ENCODE measurements at regions not wholly inside any gene's neighbourhood (a gene's known extent, or its start where the extent isn't known, plus 50 kb on each side); places are given as distances from the start of the nearest gene placed in this dataset.

- peaks cover 9% of the 10 kb centered on the region for H3K4me1 Mint-ChIP-seq
- no peak overlapping the region for H3K4me3 Mint-ChIP-seq
- peaks cover 16% of the 10 kb centered on the region for H3K36me3 Mint-ChIP-seq
- Histone ChIP-seq H3K36me3 (no peaks in the 10 kb centered on the region), H4K20me1 (ENCODE audit: low read depth) (no peaks in the 10 kb centered on the region), H3K9ac (no peak overlapping the region), H3K4me2 (no peak overlapping the region), H2AFZ (replicated peaks) (no peak overlapping the region), H3K4me1 (no peaks in the 10 kb centered on the region), H3K9me3 (ENCODE audit: low read depth) (no peaks in the 10 kb centered on the region), H3F3A (ENCODE audit: low read depth) (no peaks in the 10 kb centered on the region), H3K27ac (no peak overlapping the region), H3K4me3 (no peak overlapping the region), H3K79me2 (ENCODE audit: low read depth) (no peaks in the 10 kb centered on the region), H3K27me3 (no peaks in the 10 kb centered on the region)
- no peaks in the 10 kb centered on the region for H3K27me3 Mint-ChIP-seq (ENCODE audit: insufficient read depth, low read depth)
- no peak overlapping the region for H3K27ac Mint-ChIP-seq
- TF ChIP-seq EZH2 (IDR thresholded peaks at IDR 0.05) (no peak), EZH2phosphoT487 (IDR thresholded peaks at IDR 0.05) (no peak), CTCF (IDR thresholded peaks at IDR 0.05) (no peak)
- DNase-seq (ENCODE audit: low spot score): no peak
- peaks cover 2% of the 10 kb centered on the region for H3K9me3 Mint-ChIP-seq
Observed at GRCh38 chr11:122199661-122200060, 83.6 kb upstream of the BLID start.

- Histone ChIP-seq H3K27ac (no peak overlapping the region), H3K4me2 (no peak overlapping the region), H3K9me3 (ENCODE audit: low read depth) (no peaks in the 10 kb centered on the region), H3K36me3 (no peaks in the 10 kb centered on the region), H2AFZ (replicated peaks) (no peak overlapping the region), H4K20me1 (ENCODE audit: low read depth) (no peaks in the 10 kb centered on the region), H3K9ac (no peak overlapping the region), H3K27me3 (no peaks in the 10 kb centered on the region), H3K79me2 (ENCODE audit: low read depth) (no peaks in the 10 kb centered on the region), H3K4me1 (no peaks in the 10 kb centered on the region), H3K4me3 (no peak overlapping the region), H3F3A (ENCODE audit: low read depth) (no peaks in the 10 kb centered on the region)
- no peak overlapping the region for H3K27ac Mint-ChIP-seq
- peaks cover 8% of the 10 kb centered on the region for H3K4me1 Mint-ChIP-seq
- no peak overlapping the region for H3K4me3 Mint-ChIP-seq
- DNase-seq (ENCODE audit: low spot score): no peak
- H3K9me3 Mint-ChIP-seq: peaks cover 2% of the 10 kb centered on the region
- TF ChIP-seq CTCF (IDR thresholded peaks at IDR 0.05) (no peak), EZH2 (IDR thresholded peaks at IDR 0.05) (no peak), EZH2phosphoT487 (IDR thresholded peaks at IDR 0.05) (no peak)
- peaks cover 18% of the 10 kb centered on the region for H3K36me3 Mint-ChIP-seq
- no peaks in the 10 kb centered on the region for H3K27me3 Mint-ChIP-seq (ENCODE audit: insufficient read depth, low read depth)
Observed at GRCh38 chr11:122198291-122198983, 82.4 kb upstream of the BLID start.

- Mint-ChIP-seq H3K4me3 (no peak overlapping the region), H3K27me3 (ENCODE audit: insufficient read depth, low read depth) (no peaks in the 10 kb centered on the region), H3K27ac (no peak overlapping the region), H3K4me1 (peaks cover 2% of the 10 kb centered on the region), H3K36me3 (peaks cover 18% of the 10 kb centered on the region), H3K9me3 (peaks cover 2% of the 10 kb centered on the region)
- Histone ChIP-seq H3K4me1 (no peaks in the 10 kb centered on the region), H4K20me1 (ENCODE audit: low read depth) (no peaks in the 10 kb centered on the region), H3K79me2 (ENCODE audit: low read depth) (no peaks in the 10 kb centered on the region), H3K27me3 (no peaks in the 10 kb centered on the region), H3K9ac (no peak overlapping the region), H2AFZ (replicated peaks) (no peak overlapping the region), H3K27ac (no peak overlapping the region), H3K4me3 (no peak overlapping the region), H3F3A (ENCODE audit: low read depth) (no peaks in the 10 kb centered on the region), H3K36me3 (no peaks in the 10 kb centered on the region), H3K4me2 (no peak overlapping the region), H3K9me3 (ENCODE audit: low read depth) (no peaks in the 10 kb centered on the region)
- DNase-seq (ENCODE audit: low spot score): no peak
- TF ChIP-seq EZH2phosphoT487 (IDR thresholded peaks at IDR 0.05) (no peak), EZH2 (IDR thresholded peaks at IDR 0.05) (no peak), CTCF (IDR thresholded peaks at IDR 0.05) (no peak)
Observed at GRCh38 chr11:122197066-122197987, 81.3 kb upstream of the BLID start.
